ENCODE measurements at regions not wholly inside any gene's neighbourhood (a gene's known extent, or its start where the extent isn't known, plus 50 kb on each side); places are given as distances from the start of the nearest gene placed in this dataset.

DNA sequence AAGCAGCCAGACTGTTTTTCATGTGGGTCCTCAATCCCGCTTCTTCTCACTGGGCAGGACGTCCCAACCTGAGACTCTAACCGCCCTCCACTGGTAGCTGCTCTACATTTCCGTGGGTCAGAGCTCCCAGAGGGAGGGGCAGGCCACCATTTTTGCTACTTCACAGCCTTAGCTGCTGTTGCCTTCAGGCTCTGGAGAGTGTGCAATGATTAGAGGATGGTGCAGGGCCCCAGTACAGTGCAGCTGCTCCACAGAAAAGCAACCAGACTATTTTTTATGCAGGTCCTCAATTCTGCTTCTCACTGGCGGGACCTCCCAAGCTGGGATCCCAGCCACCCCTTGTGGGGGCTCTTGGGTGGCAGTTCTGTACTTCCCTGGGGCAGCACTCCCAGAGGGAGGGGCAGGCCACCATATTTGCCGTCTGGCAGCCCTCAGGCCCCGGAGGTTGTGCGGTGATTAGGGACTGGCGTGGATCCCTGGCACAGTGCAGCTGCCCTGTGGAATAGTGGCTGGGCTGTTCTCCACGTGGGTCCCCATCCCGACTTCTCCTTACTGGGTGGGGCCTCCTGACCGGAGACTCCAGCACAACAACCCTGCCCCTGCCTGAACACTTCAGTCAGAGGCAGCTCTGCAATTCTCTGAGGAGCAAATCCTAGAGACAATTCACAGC, 647.6 kb upstream of the PKN2 start:
- Histone ChIP-seq H3K79me2 (ENCODE audit: low read length) (no peaks in the 10 kb centered on the region), H3K27me3 (ENCODE audit: low read length) (no peaks in the 10 kb centered on the region), H4K20me1 (ENCODE audit: insufficient read depth, low read depth, low read length) (no peaks in the 10 kb centered on the region), H3K9me2 (replicated peaks; ENCODE audit: insufficient read depth, low read length) (no peaks in the 10 kb centered on the region), H3K4me1 (ENCODE audit: low read length) (no peaks in the 10 kb centered on the region), H3K27ac (ENCODE audit: low read length) (no peak overlapping the region), H2AFZ (ENCODE audit: low read length) (no peak overlapping the region), H3K36me3 (ENCODE audit: insufficient read depth, low read length) (no peaks in the 10 kb centered on the region), H3K9ac (ENCODE audit: low read length) (no peak overlapping the region), H3K4me3 (ENCODE audit: low read length) (no peak overlapping the region), H3K4me2 (ENCODE audit: low read depth, low read length, poor library complexity, severe bottlenecking) (no peak overlapping the region), H3K9me3 (ENCODE audit: low read length) (no peaks in the 10 kb centered on the region; the same call in 1 of the 2 replicates)
- no peak for DNase-seq

DNA sequence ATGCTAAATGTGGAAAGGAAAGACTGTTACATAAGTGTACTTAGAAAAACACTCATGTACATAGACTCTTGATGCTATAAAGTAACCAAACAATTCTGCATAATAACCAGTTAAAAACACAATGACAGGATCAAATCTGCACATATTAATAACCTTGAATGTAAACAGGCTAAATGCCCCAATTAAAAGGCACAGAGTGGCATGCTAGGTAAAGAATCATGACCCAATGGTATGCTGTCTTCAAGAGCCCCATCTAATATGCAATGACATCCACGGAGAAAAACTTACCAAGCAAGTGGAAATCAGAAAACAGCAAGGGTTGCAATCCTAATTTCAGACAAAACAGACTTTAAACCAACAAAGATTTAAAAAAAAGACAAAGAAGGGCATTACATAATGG, 644.8 kb upstream of the PKN2 start:
- Histone ChIP-seq H3K9ac (ENCODE audit: low read length) (no peak overlapping the region), H3K9me3 (ENCODE audit: low read length) (no peaks in the 10 kb centered on the region; the same call in 1 of the 2 replicates), H3K36me3 (ENCODE audit: insufficient read depth, low read length) (no peaks in the 10 kb centered on the region), H3K27me3 (ENCODE audit: low read length) (no peaks in the 10 kb centered on the region), H3K27ac (ENCODE audit: low read length) (no peak overlapping the region), H2AFZ (ENCODE audit: low read length) (no peak overlapping the region), H4K20me1 (ENCODE audit: insufficient read depth, low read depth, low read length) (no peaks in the 10 kb centered on the region), H3K9me2 (replicated peaks; ENCODE audit: insufficient read depth, low read length) (no peaks in the 10 kb centered on the region), H3K4me1 (ENCODE audit: low read length) (no peaks in the 10 kb centered on the region), H3K4me3 (ENCODE audit: low read length) (no peak overlapping the region), H3K4me2 (ENCODE audit: low read depth, low read length, poor library complexity, severe bottlenecking) (no peak overlapping the region), H3K79me2 (ENCODE audit: low read length) (no peaks in the 10 kb centered on the region)
- DNase-seq = no peak

DNA sequence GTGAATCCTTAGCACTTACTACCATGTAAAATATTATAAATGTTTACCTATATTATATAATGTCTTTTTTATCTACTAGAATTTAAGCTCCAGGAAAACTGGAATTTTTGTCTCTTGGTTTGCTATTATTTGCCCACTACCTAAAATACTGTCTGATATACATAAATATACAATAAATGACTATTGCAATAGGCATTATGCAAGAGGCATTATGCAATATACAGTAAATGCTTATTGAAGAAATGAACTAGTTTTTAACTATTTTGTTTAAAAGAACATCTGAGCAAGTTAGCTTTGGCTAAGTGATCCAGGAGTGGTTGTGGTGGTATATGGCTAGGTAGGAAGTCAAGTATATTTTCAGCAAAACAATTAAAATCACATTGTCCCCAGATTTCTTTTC, 640.2 kb upstream of the PKN2 start:
- H3K27ac ChIP-seq (ENCODE audit: low read length) = no peak overlapping the region
- H3K36me3 ChIP-seq (ENCODE audit: insufficient read depth, low read length) = no peaks in the 10 kb centered on the region
- no peak overlapping the region for H3K9ac ChIP-seq (ENCODE audit: low read length)
- no peak overlapping the region for H3K4me3 ChIP-seq (ENCODE audit: low read length)
- no peaks in the 10 kb centered on the region for H4K20me1 ChIP-seq (ENCODE audit: insufficient read depth, low read depth, low read length)
- no peak overlapping the region for H3K4me2 ChIP-seq (ENCODE audit: low read depth, low read length, poor library complexity, severe bottlenecking)
- H2AFZ ChIP-seq (ENCODE audit: low read length) = no peak overlapping the region
- no peaks in the 10 kb centered on the region for H3K79me2 ChIP-seq (ENCODE audit: low read length)
- no peaks in the 10 kb centered on the region; the same call in 1 of the 2 replicates for H3K9me3 ChIP-seq (ENCODE audit: low read length)
- H3K4me1 ChIP-seq (ENCODE audit: low read length) = no peaks in the 10 kb centered on the region
- no peak for DNase-seq
- H3K9me2 ChIP-seq (replicated peaks; ENCODE audit: insufficient read depth, low read length) = no peaks in the 10 kb centered on the region
- H3K27me3 ChIP-seq (ENCODE audit: low read length) = no peaks in the 10 kb centered on the region

DNA sequence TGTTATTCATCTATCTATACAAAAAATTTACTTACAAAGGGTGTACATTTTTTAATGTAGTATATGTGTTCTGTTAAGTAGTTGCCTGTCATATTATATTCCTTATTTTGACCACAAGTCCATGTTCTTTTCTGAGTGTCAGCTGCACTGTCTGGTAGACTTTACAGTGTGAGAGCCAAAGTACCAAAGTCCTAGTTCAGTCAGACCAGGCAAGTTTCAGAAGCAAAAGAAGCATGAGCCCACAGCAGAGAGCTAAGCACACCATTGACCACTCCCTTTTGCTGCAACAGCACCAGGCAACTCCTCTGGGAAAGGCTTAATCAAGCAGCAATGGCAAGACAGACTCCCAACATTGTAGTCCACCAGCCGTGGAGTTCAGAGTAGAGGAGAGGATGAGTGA, 631.9 kb upstream of the PKN2 start:
- Histone ChIP-seq H3K9me3 (ENCODE audit: low read length) (no peaks in the 10 kb centered on the region), H3K4me1 (ENCODE audit: low read length) (no peaks in the 10 kb centered on the region), H3K4me2 (ENCODE audit: low read depth, low read length, poor library complexity, severe bottlenecking) (no peak overlapping the region), H3K36me3 (ENCODE audit: insufficient read depth, low read length) (no peaks in the 10 kb centered on the region), H3K79me2 (ENCODE audit: low read length) (no peaks in the 10 kb centered on the region), H3K9me2 (replicated peaks; ENCODE audit: insufficient read depth, low read length) (no peaks in the 10 kb centered on the region), H2AFZ (ENCODE audit: low read length) (no peak overlapping the region), H3K4me3 (ENCODE audit: low read length) (no peak overlapping the region), H3K27ac (ENCODE audit: low read length) (no peak overlapping the region), H3K9ac (ENCODE audit: low read length) (no peak overlapping the region), H3K27me3 (ENCODE audit: low read length) (no peaks in the 10 kb centered on the region), H4K20me1 (ENCODE audit: insufficient read depth, low read depth, low read length) (no peaks in the 10 kb centered on the region)
- DNase-seq = no peak

DNA sequence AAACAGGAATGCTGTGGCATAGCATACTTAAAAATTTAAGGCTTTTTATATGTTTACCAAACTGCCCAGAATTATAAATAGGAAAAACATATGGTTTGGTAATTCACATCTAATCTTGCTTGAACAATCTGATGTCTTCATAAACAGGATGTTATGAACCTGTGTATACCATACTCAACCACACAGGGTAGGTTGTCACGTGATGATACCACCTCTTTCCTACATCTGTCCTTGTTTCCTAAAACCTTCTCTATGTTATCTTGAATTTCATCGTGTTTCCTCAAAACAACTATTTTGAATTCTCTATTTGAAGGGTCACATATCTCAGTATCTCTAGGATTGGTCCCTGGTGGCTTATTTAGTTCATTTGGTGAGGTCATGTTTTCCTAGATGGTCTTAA, 631.0 kb upstream of the PKN2 start:
- no peak overlapping the region for H2AFZ ChIP-seq (ENCODE audit: low read length)
- H3K27ac ChIP-seq (ENCODE audit: low read length) = no peak overlapping the region
- H3K9me3 ChIP-seq (ENCODE audit: low read length) = no peaks in the 10 kb centered on the region
- no peaks in the 10 kb centered on the region for H3K9me2 ChIP-seq (replicated peaks; ENCODE audit: insufficient read depth, low read length)
- H3K4me2 ChIP-seq (ENCODE audit: low read depth, low read length, poor library complexity, severe bottlenecking) = no peak overlapping the region
- no peaks in the 10 kb centered on the region for H3K27me3 ChIP-seq (ENCODE audit: low read length)
- no peaks in the 10 kb centered on the region for H3K79me2 ChIP-seq (ENCODE audit: low read length)
- no peaks in the 10 kb centered on the region for H3K36me3 ChIP-seq (ENCODE audit: insufficient read depth, low read length)
- H3K9ac ChIP-seq (ENCODE audit: low read length) = no peak overlapping the region
- H3K4me3 ChIP-seq (ENCODE audit: low read length) = no peak overlapping the region
- no peaks in the 10 kb centered on the region for H3K4me1 ChIP-seq (ENCODE audit: low read length)
- no peaks in the 10 kb centered on the region for H4K20me1 ChIP-seq (ENCODE audit: insufficient read depth, low read depth, low read length)
- no peak for DNase-seq

DNA sequence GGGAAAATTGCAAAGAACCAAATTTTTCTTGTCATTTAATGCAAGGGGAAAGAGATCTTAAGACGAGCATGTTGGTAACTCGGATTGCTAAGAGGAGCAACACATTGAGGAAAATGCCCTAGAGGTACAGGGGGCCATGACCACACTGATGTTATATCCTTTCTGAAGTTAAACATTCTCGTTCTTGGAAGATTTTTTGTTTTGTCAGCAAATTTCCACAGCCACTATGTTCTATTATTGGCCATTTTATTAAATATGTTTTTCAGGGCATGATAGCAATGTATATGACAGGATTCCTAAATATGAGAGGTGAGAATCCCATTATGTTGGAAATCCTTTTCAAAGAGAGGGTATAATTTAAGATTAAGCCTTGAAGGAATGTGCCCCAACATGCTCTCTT, 627.2 kb upstream of the PKN2 start:
- Histone ChIP-seq H3K9me3 (ENCODE audit: low read length) (no peaks in the 10 kb centered on the region), H3K9me2 (replicated peaks; ENCODE audit: insufficient read depth, low read length) (no peaks in the 10 kb centered on the region), H3K9ac (ENCODE audit: low read length) (no peak overlapping the region), H3K79me2 (ENCODE audit: low read length) (no peaks in the 10 kb centered on the region), H3K36me3 (ENCODE audit: insufficient read depth, low read length) (no peaks in the 10 kb centered on the region), H3K4me2 (ENCODE audit: low read depth, low read length, poor library complexity, severe bottlenecking) (no peak overlapping the region), H2AFZ (ENCODE audit: low read length) (no peak overlapping the region), H3K4me3 (ENCODE audit: low read length) (no peak overlapping the region), H3K27ac (ENCODE audit: low read length) (no peak overlapping the region), H3K4me1 (ENCODE audit: low read length) (no peaks in the 10 kb centered on the region), H3K27me3 (ENCODE audit: low read length) (no peaks in the 10 kb centered on the region), H4K20me1 (ENCODE audit: insufficient read depth, low read depth, low read length) (no peaks in the 10 kb centered on the region)
- DNase-seq = no peak

DNA sequence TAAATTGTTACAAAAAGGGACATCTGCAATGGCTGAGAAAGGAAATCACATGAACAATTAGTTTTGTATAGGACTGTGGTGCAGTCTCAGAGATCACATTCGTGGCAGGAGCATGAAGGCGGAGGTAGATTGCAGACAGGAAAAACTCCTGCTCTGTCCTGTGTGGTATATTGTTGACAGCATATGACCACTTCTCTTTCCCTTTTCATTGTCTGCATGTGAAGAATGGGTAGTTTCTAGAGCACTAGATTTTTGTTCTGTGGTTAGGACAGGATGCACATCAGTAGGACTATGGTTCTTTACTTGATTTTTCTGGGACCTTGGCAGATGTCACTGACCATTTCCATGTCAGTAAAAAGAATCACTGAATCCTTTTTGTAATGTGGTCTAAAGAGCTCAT, 625.9 kb upstream of the PKN2 start:
- Histone ChIP-seq H3K79me2 (ENCODE audit: low read length) (no peaks in the 10 kb centered on the region), H3K4me1 (ENCODE audit: low read length) (no peaks in the 10 kb centered on the region), H3K4me3 (ENCODE audit: low read length) (no peak overlapping the region), H3K4me2 (ENCODE audit: low read depth, low read length, poor library complexity, severe bottlenecking) (no peak overlapping the region), H3K36me3 (ENCODE audit: insufficient read depth, low read length) (no peaks in the 10 kb centered on the region), H3K9me2 (replicated peaks; ENCODE audit: insufficient read depth, low read length) (no peaks in the 10 kb centered on the region), H4K20me1 (ENCODE audit: insufficient read depth, low read depth, low read length) (no peaks in the 10 kb centered on the region), H3K9ac (ENCODE audit: low read length) (no peak overlapping the region), H3K9me3 (ENCODE audit: low read length) (no peaks in the 10 kb centered on the region), H3K27ac (ENCODE audit: low read length) (no peak overlapping the region), H3K27me3 (ENCODE audit: low read length) (no peaks in the 10 kb centered on the region), H2AFZ (ENCODE audit: low read length) (no peak overlapping the region)
- no peak for DNase-seq

DNA sequence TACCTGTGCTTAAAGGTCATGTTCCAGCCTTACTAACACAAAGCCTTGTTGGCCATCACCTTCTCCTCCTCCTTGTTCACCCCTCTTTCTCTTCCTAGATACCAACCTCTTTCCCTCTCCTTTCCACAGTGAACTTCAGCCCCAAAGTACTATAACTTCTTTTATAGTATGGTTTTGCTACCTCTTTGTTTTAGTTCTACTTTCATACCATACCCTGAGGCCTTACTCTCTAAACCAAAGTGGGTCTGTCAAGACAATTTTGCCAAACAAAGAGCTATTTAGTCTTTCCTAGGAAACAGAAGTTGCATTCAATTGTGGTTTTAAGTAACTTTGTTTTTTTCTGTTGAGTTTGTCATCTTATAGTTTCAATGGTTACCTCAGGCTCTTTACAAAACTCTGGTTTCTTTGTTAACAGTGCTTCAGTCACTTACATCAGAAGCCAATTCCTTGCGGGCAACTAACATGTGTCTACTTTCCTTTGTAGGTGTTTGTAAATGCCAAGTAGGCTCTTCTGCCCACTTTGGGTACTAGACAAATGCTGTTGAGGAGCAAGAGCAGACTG, 623.9 kb upstream of the PKN2 start:
- Histone ChIP-seq H3K4me1 (ENCODE audit: low read length) (no peaks in the 10 kb centered on the region), H3K9me2 (replicated peaks; ENCODE audit: insufficient read depth, low read length) (no peaks in the 10 kb centered on the region), H3K27me3 (ENCODE audit: low read length) (no peaks in the 10 kb centered on the region), H3K27ac (ENCODE audit: low read length) (no peak overlapping the region), H4K20me1 (ENCODE audit: insufficient read depth, low read depth, low read length) (no peaks in the 10 kb centered on the region), H3K9me3 (ENCODE audit: low read length) (no peaks in the 10 kb centered on the region), H3K9ac (ENCODE audit: low read length) (no peak overlapping the region), H2AFZ (ENCODE audit: low read length) (no peak overlapping the region), H3K4me2 (ENCODE audit: low read depth, low read length, poor library complexity, severe bottlenecking) (no peak overlapping the region), H3K79me2 (ENCODE audit: low read length) (no peaks in the 10 kb centered on the region), H3K4me3 (ENCODE audit: low read length) (no peak overlapping the region), H3K36me3 (ENCODE audit: insufficient read depth, low read length) (no peaks in the 10 kb centered on the region)
- no peak for DNase-seq
